ENCODE measurements at regions not wholly inside any gene's neighbourhood (a gene's known extent, or its start where the extent isn't known, plus 50 kb on each side); places are given as distances from the start of the nearest gene placed in this dataset.

- no peak for DNase-seq
These were observed 73.3 kb upstream of the SASH1 start for GRCh38 chr6:148269386-148269785.

DNA sequence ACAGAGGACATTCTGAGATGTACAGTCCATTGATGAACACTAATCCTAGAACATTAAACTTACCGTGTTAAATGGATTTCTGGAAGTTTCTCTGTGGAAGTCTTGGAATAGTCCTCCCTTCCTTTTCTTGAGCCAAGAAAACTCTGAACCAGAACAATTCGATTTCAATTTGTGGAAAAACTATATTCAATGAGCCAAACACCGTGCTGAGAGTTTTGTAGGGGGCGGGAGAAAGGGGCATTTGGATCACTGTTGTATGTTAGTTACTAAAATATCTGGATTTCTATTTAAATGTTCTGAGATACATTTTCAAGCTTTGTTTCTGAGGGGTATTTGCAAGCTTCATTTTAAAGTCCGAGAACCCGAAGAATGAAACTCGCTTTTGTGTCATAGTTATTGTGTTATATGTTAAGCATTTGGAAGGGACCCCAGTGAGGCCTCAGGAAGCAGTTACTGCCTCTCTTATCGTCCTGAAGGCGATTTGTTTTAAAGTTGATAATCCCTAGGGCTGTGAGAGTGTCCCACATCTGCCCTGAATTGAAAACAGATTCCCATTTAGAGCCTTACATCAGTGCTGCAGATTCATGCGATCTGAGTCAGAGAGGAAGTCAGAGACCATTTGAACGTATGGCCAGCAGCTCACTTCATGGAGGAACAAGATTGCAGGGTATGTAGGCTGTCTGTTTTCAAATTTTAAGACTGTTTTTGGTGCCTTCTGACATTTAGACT lies 70.8 kb upstream of the SASH1 start:
- DNase-seq: no peak

- no peak for DNase-seq
These were observed 70.0 kb upstream of the SASH1 start for GRCh38 chr6:148272597-148272996.

- DNase-seq: no peak
These were observed 68.5 kb upstream of the SASH1 start for GRCh38 chr6:148273962-148274752.

DNA sequence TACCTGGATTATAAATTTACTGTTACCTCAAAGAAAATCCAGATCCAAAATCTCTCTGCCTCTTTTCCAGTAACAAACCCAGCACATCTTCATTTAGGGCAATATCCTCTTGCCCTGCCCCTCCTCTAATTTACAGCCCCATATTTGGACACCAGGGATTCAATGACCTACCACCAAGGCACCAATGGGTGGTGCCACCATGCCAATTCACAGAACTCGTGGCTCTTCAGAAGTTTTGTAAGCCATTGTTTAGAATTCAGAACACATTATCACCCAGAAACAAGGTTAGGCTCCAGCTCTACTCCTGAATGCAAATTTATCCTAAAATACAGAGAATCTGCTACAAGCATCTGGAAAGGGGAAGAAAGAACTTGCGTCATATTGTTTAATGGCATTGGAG lies 67.8 kb upstream of the SASH1 start:
- no peak for DNase-seq

DNA sequence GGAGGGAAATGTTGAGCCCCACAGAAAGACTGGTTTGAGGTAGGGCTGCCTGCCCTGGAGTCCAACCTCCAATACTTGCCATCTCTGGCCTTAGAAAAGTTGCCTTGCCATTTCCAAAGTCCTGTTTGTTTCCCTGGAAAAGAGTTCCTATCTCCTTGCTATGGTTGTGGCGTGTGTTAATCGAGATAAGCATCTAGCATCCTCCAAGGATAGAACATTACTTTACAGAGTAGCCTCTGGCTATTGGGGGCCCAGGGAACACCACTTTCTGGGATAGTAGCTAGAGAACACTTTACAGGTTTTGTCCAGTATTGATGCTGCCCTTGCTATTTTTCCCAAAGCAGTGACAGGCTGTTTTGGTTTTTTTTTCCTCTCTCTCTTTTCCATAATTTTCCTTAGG lies 57.4 kb upstream of the SASH1 start:
- no peak for DNase-seq

DNA sequence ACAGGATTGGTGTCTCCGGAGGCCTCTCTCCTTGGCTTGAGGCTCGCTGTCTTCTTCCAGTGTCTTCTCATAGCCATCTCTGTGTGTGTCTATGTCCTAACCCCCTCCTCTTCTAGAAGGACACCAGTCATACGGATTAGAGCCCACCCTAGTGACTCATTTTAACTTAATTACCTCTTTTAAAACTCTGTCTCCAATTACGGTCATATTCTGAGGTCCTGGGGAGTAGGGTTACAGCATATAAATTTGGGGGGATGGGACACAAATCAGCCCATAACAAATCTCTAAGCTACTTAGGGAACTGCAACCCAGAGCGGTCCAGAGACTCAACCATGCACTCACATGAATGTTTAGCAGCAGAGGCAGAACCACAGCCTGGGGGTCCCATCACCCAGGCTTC lies 56.1 kb upstream of the SASH1 start:
- DNase-seq: no peak

DNA sequence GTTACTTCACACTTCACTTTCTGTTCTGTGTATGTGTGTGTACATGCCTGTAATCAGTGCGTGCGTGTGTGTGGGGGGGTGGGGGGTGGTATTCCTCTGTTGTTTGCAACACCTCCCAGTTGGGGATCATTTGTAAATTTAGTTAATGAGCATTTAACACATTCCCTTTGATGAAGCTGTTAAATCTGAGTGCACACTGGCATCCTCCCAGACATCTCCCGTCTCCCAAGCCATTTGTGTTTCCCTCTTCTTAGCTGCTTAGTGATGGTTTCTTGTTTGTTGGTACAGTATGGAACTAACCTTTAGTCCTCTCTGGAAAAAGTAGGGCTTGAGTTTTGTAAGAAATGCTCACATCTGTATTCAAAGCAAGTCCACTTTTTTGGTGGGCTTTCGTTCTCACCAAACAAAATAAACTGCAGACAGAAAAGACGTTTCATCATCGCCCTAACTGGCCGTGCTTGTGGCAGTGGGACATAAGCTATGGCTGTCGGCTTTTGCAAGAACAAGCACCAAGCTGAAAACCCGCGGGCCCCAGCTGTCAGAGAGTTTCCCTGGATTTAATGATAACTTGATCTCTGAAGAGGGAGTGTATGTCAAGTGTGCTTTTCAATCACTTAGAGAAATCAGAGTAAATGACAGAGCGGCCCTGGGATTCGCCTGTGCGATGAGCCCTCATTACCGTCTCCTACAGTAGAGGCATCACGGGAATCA lies 54.9 kb upstream of the SASH1 start:
- no peak for DNase-seq

DNA sequence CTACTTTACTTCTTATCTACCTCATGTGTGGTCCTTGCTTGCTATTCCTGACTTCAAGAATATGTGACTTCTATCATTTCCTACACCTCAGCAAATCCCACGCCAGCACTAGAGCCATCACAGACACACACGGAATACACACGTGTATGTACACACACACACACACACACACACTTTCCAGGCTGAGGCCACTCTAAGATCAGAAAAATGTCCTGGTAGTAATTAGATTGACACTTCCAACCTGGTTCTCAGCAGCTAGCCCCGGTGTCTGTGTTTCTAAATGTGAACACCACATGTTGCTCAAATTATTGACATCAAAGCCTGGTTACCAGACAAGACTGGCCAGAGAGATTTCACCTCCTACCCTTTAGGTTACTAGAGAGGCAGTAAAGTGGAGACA lies 54.1 kb upstream of the SASH1 start:
- DNase-seq: no peak

DNA sequence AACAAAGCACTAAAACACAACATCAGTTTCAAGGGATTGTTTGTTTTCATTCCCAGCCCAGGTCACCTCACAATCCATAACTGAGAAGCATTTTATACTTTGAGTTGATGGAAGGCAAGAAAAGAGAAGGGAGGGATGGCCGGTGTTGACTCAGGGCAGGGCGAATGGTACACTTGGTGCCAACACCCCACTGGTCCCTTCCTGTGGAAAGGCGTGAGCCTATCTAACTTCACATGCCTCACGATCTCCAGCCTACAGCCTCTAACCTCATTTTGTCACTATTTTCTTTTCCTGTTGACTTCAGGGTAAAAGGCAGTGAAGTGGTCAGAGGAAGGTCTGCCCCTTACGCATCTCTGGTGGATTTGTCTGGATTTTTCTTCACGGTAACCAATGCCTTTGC lies 53.5 kb upstream of the SASH1 start:
- no peak for DNase-seq

- no peak for DNase-seq
These were observed 50.8 kb upstream of the SASH1 start for GRCh38 chr6:148291876-148292275.

Data from NCI-H2081 treated with DMSO at 0.1 percent for 48 hours (cell line).